SU-DHL-6 (cell line): ENCODE measurements at regions not wholly inside any gene's neighbourhood (a gene's known extent, or its start where the extent isn't known, plus 50 kb on each side); places are given as distances from the start of the nearest gene placed in this dataset.

Experiments
- H2AFZ ChIP-seq: fragments of 200-600 bp; sonication (generic); 2 replicates; pipeline ENCODE4 v1.6.1; 2014; ENCODE audit warnings: low read depth, mild to moderate bottlenecking, moderate library complexity, mixed read lengths, antibody characterized with exemption, low read length; ENCODE audit not compliant: severe bottlenecking
- H3F3A ChIP-seq: fragments of 200-600 bp; shearing (Covaris generic); 2 replicates; pipeline ENCODE4 v1.6.0; 2016; ENCODE audit warnings: antibody characterized with exemption, mild to moderate bottlenecking; ENCODE audit not compliant: insufficient read depth
- H3K27ac ChIP-seq: fragments of 200-600 bp; sonication (generic); 2 replicates; pipeline ENCODE4 v1.5.1; 2016; ENCODE audit warnings: low read depth, mild to moderate bottlenecking, low read length, moderate library complexity, mixed read lengths
- H3K27me3 ChIP-seq: fragments of 200-600 bp; sonication (generic), shearing (Covaris generic); 2 replicates; pipeline ENCODE4 v1.6.0; 2014; ENCODE audit warnings: mild to moderate bottlenecking, low read length
- H3K36me3 ChIP-seq: fragments of 200-600 bp; sonication (generic); 2 replicates; pipeline ENCODE4 v1.6.1; 2014; ENCODE audit warnings: mild to moderate bottlenecking, low read length, mixed read lengths
- H3K4me2 ChIP-seq: fragments of 300-600, 200-600 bp; shearing (Covaris generic), sonication (generic); 2 replicates; pipeline ENCODE4 v1.6.0; 2014; ENCODE audit warnings: low read length, low read depth, mild to moderate bottlenecking; ENCODE audit not compliant: poor library complexity, severe bottlenecking
- H3K4me3 ChIP-seq: fragments of 200-600 bp; sonication (generic); 2 replicates; pipeline ENCODE4 v1.5.1; 2014; ENCODE audit warnings: antibody characterized with exemption, low read length, mild to moderate bottlenecking, mixed read lengths; ENCODE audit not compliant: insufficient read depth, poor library complexity, severe bottlenecking
- H3K79me2 ChIP-seq: fragments of 200-600 bp; sonication (generic); 2 replicates; pipeline ENCODE4 v1.6.1; 2014; ENCODE audit warnings: mild to moderate bottlenecking, low read length, moderate library complexity; ENCODE audit not compliant: insufficient read depth
- H3K9ac ChIP-seq: fragments of 200-600 bp; sonication (generic); 2 replicates; pipeline ENCODE4 v1.7.0; 2014; ENCODE audit warnings: mild to moderate bottlenecking, low read length
- H3K9me2 ChIP-seq: fragments of 200-600 bp; sonication (generic); replicated peaks from 2 replicates; pipeline ENCODE4 v1.6.1; 2014; ENCODE audit warnings: low read length; ENCODE audit not compliant: insufficient read depth
- H3K9me3 ChIP-seq: fragments of 200-600 bp; sonication (generic); 2 replicates; pipeline ENCODE4 v1.6.1; 2014; ENCODE audit warnings: low read length, mixed read lengths; ENCODE audit not compliant: insufficient read depth
- H4K20me1 ChIP-seq: fragments of 200-600 bp; sonication (generic); 2 replicates; pipeline ENCODE4 v1.6.1; 2014; ENCODE audit warnings: low read depth, mild to moderate bottlenecking, antibody characterized with exemption, low read length, moderate library complexity, mixed read lengths
- EZH2phosphoT487 ChIP-seq: fragments of 200-600 bp; sonication (generic), shearing (Covaris generic); conservative IDR thresholded peaks from 2 replicates; pipeline ENCODE4 v1.6.1; 2018; ENCODE audit warnings: mild to moderate bottlenecking, antibody characterized with exemption, low read length, moderate library complexity, mixed read lengths
- TF ChIP-seq, protein P1 (sequence below): fragments of 200-600 bp; sonication (generic); IDR thresholded peaks from one replicate; pipeline ENCODE4 v1.5.1; 2017; ENCODE audit warnings: antibody characterized with exemption, mild to moderate bottlenecking, low read length, moderate library complexity; ENCODE audit not compliant: insufficient read depth, poor library complexity, severe bottlenecking

DNA sequence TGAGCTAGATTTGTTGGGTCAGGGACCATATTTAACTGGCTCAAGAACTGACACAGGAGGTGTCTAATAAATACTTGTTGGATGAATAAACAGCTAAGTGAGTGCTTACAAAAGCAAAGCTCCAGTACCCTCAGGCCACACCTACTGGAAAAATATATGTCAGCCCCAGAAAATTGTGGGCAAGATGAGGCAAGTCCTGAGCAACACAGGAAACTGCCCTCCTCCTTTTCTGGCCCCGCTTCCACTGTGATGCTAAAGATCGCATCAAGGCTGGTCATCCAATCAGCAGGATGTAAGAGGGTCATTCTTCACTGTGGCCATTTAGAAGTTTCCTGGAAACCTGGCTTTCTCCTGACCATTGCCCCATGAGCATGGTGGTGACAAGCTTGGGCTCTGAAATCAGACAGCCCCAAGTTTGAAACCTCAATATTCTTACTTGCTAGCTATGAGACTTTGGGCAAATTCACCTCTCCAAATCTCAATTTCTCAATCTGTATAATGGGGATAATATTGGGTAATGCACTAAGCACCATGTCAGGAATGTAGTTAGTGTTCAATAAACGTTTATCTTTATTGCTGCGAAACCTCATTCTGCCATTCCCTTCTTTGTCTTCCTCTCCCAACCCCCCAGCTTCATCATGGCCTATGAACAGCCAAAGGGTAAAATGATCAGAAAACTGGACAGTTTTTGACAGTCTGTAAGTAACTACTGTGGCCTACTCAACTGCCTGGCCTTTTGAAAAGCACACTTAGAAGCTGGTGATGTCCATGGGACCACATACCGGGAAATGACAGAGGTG lies 139.3 kb upstream of the PZP start:
- no peaks in the 10 kb centered on the region for H4K20me1 ChIP-seq
- no peaks in the 10 kb centered on the region for H3K79me2 ChIP-seq
- H3K9ac ChIP-seq, result no peak overlapping the region
- no peaks in the 10 kb centered on the region for H3F3A ChIP-seq
- no peaks in the 10 kb centered on the region for H3K27me3 ChIP-seq
- H3K27ac ChIP-seq, result no peak overlapping the region
- H3K9me3 ChIP-seq, result no peaks in the 10 kb centered on the region
- no peak for TF ChIP-seq EZH2phosphoT487
- TF ChIP-seq, protein P1, sequence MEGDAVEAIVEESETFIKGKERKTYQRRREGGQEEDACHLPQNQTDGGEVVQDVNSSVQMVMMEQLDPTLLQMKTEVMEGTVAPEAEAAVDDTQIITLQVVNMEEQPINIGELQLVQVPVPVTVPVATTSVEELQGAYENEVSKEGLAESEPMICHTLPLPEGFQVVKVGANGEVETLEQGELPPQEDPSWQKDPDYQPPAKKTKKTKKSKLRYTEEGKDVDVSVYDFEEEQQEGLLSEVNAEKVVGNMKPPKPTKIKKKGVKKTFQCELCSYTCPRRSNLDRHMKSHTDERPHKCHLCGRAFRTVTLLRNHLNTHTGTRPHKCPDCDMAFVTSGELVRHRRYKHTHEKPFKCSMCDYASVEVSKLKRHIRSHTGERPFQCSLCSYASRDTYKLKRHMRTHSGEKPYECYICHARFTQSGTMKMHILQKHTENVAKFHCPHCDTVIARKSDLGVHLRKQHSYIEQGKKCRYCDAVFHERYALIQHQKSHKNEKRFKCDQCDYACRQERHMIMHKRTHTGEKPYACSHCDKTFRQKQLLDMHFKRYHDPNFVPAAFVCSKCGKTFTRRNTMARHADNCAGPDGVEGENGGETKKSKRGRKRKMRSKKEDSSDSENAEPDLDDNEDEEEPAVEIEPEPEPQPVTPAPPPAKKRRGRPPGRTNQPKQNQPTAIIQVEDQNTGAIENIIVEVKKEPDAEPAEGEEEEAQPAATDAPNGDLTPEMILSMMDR, result no peak
- no peak overlapping the region for H2AFZ ChIP-seq
- no peak overlapping the region for H3K4me3 ChIP-seq
- no peaks in the 10 kb centered on the region for H3K36me3 ChIP-seq
- H3K4me2 ChIP-seq, result no peak overlapping the region
- H3K9me2 ChIP-seq, result no peaks in the 10 kb centered on the region

DNA sequence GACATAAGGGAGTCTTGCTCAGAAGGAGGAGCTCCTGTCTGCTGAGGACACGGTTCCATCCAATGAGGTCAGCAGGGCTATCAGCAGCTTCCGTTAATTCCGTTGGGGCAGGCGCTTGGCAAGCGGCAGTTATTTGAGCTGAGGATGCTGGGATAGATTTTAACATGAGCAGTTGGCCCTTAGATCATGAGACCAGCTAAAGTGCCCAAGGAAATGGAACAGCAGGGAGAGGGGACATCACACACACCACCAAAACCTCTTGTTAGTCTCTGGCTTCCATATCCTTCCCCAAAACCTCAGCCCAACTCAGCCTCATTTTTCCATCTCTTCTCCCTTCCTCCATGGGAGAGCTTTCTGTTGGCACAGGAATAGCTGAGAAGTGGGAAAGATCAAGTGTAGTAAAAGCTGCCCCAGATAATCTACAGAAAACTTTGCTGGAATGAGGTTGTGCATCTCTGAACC lies 138.7 kb upstream of the PZP start:
- Histone ChIP-seq H2AFZ (no peak overlapping the region), H3K9me2 (no peaks in the 10 kb centered on the region), H3K27me3 (no peaks in the 10 kb centered on the region), H3K9me3 (no peaks in the 10 kb centered on the region), H3K79me2 (no peaks in the 10 kb centered on the region), H3K27ac (no peak overlapping the region), H3K4me2 (no peak overlapping the region), H3K9ac (no peak overlapping the region), H3F3A (no peaks in the 10 kb centered on the region), H3K36me3 (no peaks in the 10 kb centered on the region), H3K4me3 (no peak overlapping the region), H4K20me1 (no peaks in the 10 kb centered on the region)
- no peak for TF ChIP-seq EZH2phosphoT487
- TF ChIP-seq, protein P1, result no peak

DNA sequence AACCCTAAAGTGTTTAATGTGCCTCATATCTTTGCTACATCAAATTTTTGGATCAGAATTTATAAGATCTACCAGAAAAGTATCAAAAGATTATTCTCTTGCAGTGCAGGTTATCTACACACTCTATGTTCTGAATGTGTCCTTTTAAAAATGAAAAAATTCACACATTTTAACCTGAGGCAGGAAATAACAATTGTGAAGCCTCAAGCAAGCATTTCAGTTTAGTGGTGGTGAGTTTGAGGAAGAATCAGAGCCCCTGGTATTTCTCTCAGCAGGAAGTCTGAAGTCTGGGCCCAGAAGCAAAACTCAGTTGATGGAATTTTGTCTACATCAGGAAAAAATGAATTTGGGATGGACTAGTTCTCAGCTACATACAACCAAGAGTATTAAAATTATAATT lies 137.0 kb upstream of the PZP start:
- TF ChIP-seq, protein P1, result no peak
- TF ChIP-seq EZH2phosphoT487, result no peak
- no peaks in the 10 kb centered on the region for H3K27me3 ChIP-seq
- no peak overlapping the region for H2AFZ ChIP-seq
- H3K9ac ChIP-seq, result no peak overlapping the region
- H3K9me3 ChIP-seq, result no peaks in the 10 kb centered on the region
- H3K36me3 ChIP-seq, result no peaks in the 10 kb centered on the region
- H3K4me3 ChIP-seq, result no peak overlapping the region
- no peaks in the 10 kb centered on the region for H4K20me1 ChIP-seq
- H3F3A ChIP-seq, result no peaks in the 10 kb centered on the region
- H3K9me2 ChIP-seq, result no peaks in the 10 kb centered on the region
- no peak overlapping the region for H3K4me2 ChIP-seq
- no peak overlapping the region for H3K27ac ChIP-seq
- no peaks in the 10 kb centered on the region for H3K79me2 ChIP-seq
